ENCODE measurements at regions not wholly inside any gene's neighbourhood (a gene's known extent, or its start where the extent isn't known, plus 50 kb on each side); places are given as distances from the start of the nearest gene placed in this dataset.

DNA sequence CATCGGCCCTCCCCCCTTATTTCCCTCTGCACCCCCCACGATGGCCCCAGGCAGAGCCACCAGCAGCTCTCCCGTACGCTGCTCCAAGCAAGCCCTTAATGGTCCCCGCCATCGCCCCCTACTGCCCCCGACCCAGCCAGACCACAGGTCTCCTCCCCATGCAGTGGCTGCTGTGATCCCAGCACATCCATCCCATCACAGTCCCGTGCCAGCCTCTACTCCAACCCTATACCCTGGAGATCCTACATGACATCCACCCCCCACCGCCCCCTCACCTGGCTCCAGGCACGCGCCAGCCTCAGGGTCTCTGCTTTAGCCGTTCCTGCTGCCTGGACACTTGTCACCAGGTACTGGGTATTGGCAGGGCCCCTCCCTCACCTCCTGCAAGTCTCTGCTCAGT, 85.8 kb upstream of the RTL6 start:
- no peak for TF ChIP-seq POLR2A (IDR thresholded peaks at IDR 0.05)
- TF ChIP-seq, protein P1, sequence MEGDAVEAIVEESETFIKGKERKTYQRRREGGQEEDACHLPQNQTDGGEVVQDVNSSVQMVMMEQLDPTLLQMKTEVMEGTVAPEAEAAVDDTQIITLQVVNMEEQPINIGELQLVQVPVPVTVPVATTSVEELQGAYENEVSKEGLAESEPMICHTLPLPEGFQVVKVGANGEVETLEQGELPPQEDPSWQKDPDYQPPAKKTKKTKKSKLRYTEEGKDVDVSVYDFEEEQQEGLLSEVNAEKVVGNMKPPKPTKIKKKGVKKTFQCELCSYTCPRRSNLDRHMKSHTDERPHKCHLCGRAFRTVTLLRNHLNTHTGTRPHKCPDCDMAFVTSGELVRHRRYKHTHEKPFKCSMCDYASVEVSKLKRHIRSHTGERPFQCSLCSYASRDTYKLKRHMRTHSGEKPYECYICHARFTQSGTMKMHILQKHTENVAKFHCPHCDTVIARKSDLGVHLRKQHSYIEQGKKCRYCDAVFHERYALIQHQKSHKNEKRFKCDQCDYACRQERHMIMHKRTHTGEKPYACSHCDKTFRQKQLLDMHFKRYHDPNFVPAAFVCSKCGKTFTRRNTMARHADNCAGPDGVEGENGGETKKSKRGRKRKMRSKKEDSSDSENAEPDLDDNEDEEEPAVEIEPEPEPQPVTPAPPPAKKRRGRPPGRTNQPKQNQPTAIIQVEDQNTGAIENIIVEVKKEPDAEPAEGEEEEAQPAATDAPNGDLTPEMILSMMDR (IDR thresholded peaks at IDR 0.05): no peak

Data from Peyer's patch (tissue), 4 donors.